CD4-positive, alpha-beta T cell treated with Interleukin-4 for 4 hours (primary cell): ENCODE measurements at regions not wholly inside any gene's neighbourhood (a gene's known extent, or its start where the extent isn't known, plus 50 kb on each side); places are given as distances from the start of the nearest gene placed in this dataset.

Source experiments
- DNase-seq: peaks from one replicate; pipeline ENCODE4 v3.0.0-alpha.2; 2020

- DNase-seq = no peak
Measured at GRCh38 chr5:88144219-88145001, 124.2 kb downstream of the TMEM161B start.

GRCh38 chr5:88143693-88144218 is 124.9 kb downstream of the TMEM161B start:
- DNase-seq = no peak

- no peak for DNase-seq
Measured at GRCh38 chr5:88142886-88143692, 125.6 kb downstream of the TMEM161B start.

- DNase-seq = no peak
Measured at GRCh38 chr5:88142636-88142885, 126.1 kb downstream of the TMEM161B start.

- peak; percentile 88 for DNase-seq
Measured at GRCh38 chr5:88140856-88141752, 127.5 kb downstream of the TMEM161B start.

GRCh38 chr5:88140396-88140855 is 128.2 kb downstream of the TMEM161B start:
- DNase-seq = no peak

- DNase-seq = no peak
Measured at GRCh38 chr5:88130211-88130815, 138.3 kb downstream of the TMEM161B start.

GRCh38 chr5:88128813-88129212 is 139.8 kb downstream of the TMEM161B start:
- no peak for DNase-seq

GRCh38 chr5:88119535-88120125 is 149.0 kb downstream of the TMEM161B start:
- no peak for DNase-seq

- no peak for DNase-seq
Measured at GRCh38 chr5:88118179-88118578, 150.5 kb downstream of the TMEM161B start.

GRCh38 chr5:88117546-88117945 is 151.1 kb downstream of the TMEM161B start:
- no peak for DNase-seq

- DNase-seq = no peak
Measured at GRCh38 chr5:88116396-88116795, 152.2 kb downstream of the TMEM161B start.

- DNase-seq = no peak
Measured at GRCh38 chr5:88115211-88115610, 153.4 kb downstream of the TMEM161B start.

- DNase-seq = no peak
Measured at GRCh38 chr5:88113429-88113828, 155.2 kb downstream of the TMEM161B start.

GRCh38 chr5:88109818-88110217 is 158.8 kb downstream of the TMEM161B start:
- DNase-seq = no peak

- DNase-seq = no peak
Measured at GRCh38 chr5:88108490-88109279, 160.0 kb downstream of the TMEM161B start.

GRCh38 chr5:88094906-88095496 is 173.6 kb downstream of the TMEM161B start:
- DNase-seq = no peak

GRCh38 chr5:88094403-88094802 is 174.2 kb downstream of the TMEM161B start:
- no peak for DNase-seq

GRCh38 chr5:88093765-88094164 is 174.9 kb downstream of the TMEM161B start:
- no peak for DNase-seq

- no peak for DNase-seq
Measured at GRCh38 chr5:88092958-88093605, 175.6 kb downstream of the TMEM161B start.
